ENCODE measurements at regions not wholly inside any gene's neighbourhood (a gene's known extent, or its start where the extent isn't known, plus 50 kb on each side); places are given as distances from the start of the nearest gene placed in this dataset.

GRCh38 chr14:84555493-84555892, 974.5 kb upstream of the FLRT2 start:
- Histone ChIP-seq H3K4me3 (no peak overlapping the region), H3K9me3 (no peaks in the 10 kb centered on the region)
- intact Hi-C loops (cut with DNase I), result no loop called here

GRCh38 chr14:84566109-84566508, 963.8 kb upstream of the FLRT2 start:
- H3K9me3 ChIP-seq, result no peaks in the 10 kb centered on the region
- no peaks in the 10 kb centered on the region for H3K4me1 ChIP-seq
- no peak overlapping the region for H3K4me3 ChIP-seq
- no peak overlapping the region for H3K27ac ChIP-seq
- no peaks in the 10 kb centered on the region for H3K27me3 ChIP-seq
- H3K9ac ChIP-seq (ENCODE audit: low read depth in 2 of 2, low read length in 2 of 2), result no peak overlapping the region
- H3K36me3 ChIP-seq, result no peaks in the 10 kb centered on the region
- DNase-seq, result no peak
- intact Hi-C loops (cut with DNase I), result no loop called here
- TF ChIP-seq CTCF (IDR thresholded peaks at IDR 0.05), result no peak

More at GRCh38 chr14:84555493-84555892, 974.5 kb upstream of the FLRT2 start:
- Histone ChIP-seq H3K36me3 (no peaks in the 10 kb centered on the region), H3K27ac (no peak overlapping the region), H3K27me3 (no peaks in the 10 kb centered on the region), H3K9ac (ENCODE audit: low read depth in 2 of 2, low read length in 2 of 2) (no peak overlapping the region), H3K4me1 (no peaks in the 10 kb centered on the region)
- DNase-seq, result no peak
- no peak for TF ChIP-seq CTCF (IDR thresholded peaks at IDR 0.05)

- H3K9ac ChIP-seq (ENCODE audit: low read depth in 2 of 2, low read length in 2 of 2), result no peak overlapping the region
- no peak for TF ChIP-seq CTCF (IDR thresholded peaks at IDR 0.05)
- H3K4me1 ChIP-seq, result no peaks in the 10 kb centered on the region
- intact Hi-C loops (cut with DNase I), result no loop called here
- H3K9me3 ChIP-seq, result no peaks in the 10 kb centered on the region
- H3K36me3 ChIP-seq, result no peaks in the 10 kb centered on the region
- no peaks in the 10 kb centered on the region for H3K27me3 ChIP-seq
- no peak overlapping the region for H3K4me3 ChIP-seq
- H3K27ac ChIP-seq, result no peak overlapping the region
- no peak for DNase-seq
Measured at GRCh38 chr14:84575681-84576080, 954.3 kb upstream of the FLRT2 start.

- no peaks in the 10 kb centered on the region for H3K4me1 ChIP-seq
- no peak overlapping the region for H3K9ac ChIP-seq (ENCODE audit: low read depth in 2 of 2, low read length in 2 of 2)
- DNase-seq, result no peak
- no peak for TF ChIP-seq CTCF (IDR thresholded peaks at IDR 0.05)
- H3K27ac ChIP-seq, result no peak overlapping the region
- no peaks in the 10 kb centered on the region for H3K36me3 ChIP-seq
- intact Hi-C loops (cut with DNase I), result no loop called here
- H3K4me3 ChIP-seq, result no peak overlapping the region
- H3K9me3 ChIP-seq, result no peaks in the 10 kb centered on the region
- no peaks in the 10 kb centered on the region for H3K27me3 ChIP-seq
Measured at GRCh38 chr14:84579292-84579691, 950.7 kb upstream of the FLRT2 start.

- Histone ChIP-seq H3K27ac (no peak overlapping the region), H3K27me3 (no peaks in the 10 kb centered on the region), H3K4me1 (no peaks in the 10 kb centered on the region), H3K9ac (ENCODE audit: low read depth in 2 of 2, low read length in 2 of 2) (no peak overlapping the region), H3K36me3 (no peaks in the 10 kb centered on the region), H3K9me3 (no peaks in the 10 kb centered on the region), H3K4me3 (no peak overlapping the region)
- no peak for TF ChIP-seq CTCF (IDR thresholded peaks at IDR 0.05)
- DNase-seq, result no peak
- intact Hi-C loops (cut with DNase I), result no loop called here
Measured at GRCh38 chr14:84581041-84581440, 948.9 kb upstream of the FLRT2 start.

- no peak for TF ChIP-seq CTCF (IDR thresholded peaks at IDR 0.05)
- Histone ChIP-seq H3K36me3 (no peaks in the 10 kb centered on the region), H3K27ac (no peak overlapping the region), H3K4me1 (no peaks in the 10 kb centered on the region), H3K4me3 (no peak overlapping the region), H3K9ac (ENCODE audit: low read depth in 2 of 2, low read length in 2 of 2) (no peak overlapping the region), H3K27me3 (no peaks in the 10 kb centered on the region), H3K9me3 (no peaks in the 10 kb centered on the region)
- intact Hi-C loops (cut with DNase I), result no loop called here
- DNase-seq, result no peak
Measured at GRCh38 chr14:84584511-84584910, 945.4 kb upstream of the FLRT2 start.
